HL-60/S4 treated with phorbol 12-myristate 13-acetate at 8.2 ng/mL for 4 days and 3 days (cell line): ENCODE measurements at regions not wholly inside any gene's neighbourhood (a gene's known extent, or its start where the extent isn't known, plus 50 kb on each side); places are given as distances from the start of the nearest gene placed in this dataset.
"Not testable (repeated sequence)": the region's sequence is repeated elsewhere in the genome, so short reads cannot be mapped to it uniquely, and the experiment has no call there.

Experiments used
- in situ Hi-C: fragments of 300-500 bp; cut with MboI; formaldehyde crosslinking; loops from 2 replicates; pipeline ENCODE4 v1.15.0; 2022; ENCODE audit warnings: low sequenced_read_pairs

DNA sequence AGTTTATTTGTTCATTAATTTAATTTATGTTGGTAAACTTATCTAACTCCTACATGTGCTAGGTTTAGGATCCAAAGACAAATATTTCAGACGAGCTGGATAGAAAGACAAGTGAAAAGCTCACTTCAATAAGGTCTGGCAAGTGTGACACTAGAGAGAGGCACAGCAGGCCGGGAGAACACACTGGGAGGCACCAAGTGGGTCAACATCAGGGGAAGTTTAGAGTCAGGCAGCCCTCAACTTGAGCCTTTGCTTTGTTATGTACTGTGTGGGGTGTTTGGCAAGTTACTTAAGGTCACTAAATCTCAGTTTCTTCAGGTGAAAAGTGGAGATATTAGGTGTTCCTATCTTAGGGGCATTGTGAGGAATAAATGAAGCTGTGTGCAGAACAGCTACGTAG is 214.4 kb downstream of the PCSK1 start:
- in situ Hi-C loops, result no loop called here

DNA sequence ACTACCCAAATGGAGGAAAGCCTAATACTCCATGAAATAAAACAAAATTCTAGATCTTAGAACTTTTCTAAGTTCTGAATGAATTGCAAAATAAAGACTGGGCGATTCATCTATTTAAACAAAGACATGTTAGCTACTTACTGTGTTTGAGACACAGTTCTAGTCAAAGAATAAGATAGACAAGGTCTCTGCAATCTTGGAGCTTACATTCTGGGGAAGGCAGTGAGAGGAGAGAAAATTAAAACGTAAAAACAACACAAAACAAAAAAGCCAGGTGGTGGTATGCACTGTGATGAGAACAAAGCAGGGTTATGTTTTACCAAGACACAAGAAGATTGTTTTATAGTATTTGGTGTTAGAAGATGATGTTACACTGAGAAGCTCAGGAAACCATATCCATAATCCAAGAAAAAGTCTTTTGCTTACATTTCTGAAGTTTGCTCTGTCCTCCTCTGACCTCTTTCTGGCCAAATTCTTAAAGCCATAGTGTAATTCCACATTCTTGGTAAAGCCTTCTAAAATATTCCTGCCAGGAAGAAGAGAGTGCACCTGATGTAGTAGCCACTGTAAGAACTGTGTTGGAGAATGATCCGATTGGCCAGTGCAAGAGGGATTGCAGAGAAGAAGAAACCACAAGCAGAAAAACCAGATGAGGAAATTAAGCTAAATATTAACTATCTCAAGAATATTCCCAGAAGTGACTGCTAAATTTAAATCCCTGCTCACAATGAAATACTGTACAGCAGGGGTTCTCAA is 218.4 kb downstream of the PCSK1 start:
- in situ Hi-C loops, result no loop called here

DNA sequence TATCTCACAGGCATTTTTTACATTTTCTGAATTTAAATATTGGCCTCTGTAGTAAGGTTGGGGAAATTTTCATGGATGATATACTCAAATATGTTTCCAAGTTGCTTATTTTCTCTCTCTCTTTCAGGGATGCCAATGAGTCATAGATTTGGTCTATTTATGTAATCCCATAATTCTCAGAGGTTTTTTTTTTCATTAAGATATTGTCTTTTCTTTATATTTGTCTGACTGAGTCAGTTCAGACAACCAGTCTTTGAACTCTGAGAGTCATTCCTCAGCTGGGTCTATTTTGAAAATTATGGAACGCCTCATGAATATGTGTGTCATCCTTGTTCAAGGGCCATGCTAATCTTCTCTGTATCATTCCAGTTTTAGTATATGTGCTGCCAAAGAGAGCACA is 223.2 kb downstream of the PCSK1 start:
- in situ Hi-C loops, result no loop called here

DNA sequence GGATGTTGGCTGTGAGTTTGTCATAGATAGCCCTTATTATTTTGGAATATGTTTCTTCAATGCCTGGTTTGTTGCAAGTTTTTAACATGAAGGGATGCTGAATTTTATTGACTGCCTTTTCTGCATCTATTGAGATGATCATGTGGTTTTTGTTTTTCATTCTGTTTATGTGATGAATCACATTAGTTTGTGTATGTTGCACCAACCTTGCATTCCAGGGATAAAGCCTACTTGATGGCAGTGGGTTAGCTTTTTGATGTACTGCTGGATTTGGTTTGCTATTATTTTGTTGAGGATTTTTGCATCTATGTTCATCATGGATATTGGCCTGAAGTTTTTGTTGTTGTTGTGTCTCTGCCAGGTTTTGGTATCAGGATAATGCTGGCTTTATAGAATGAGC is 225.6 kb downstream of the PCSK1 start:
- in situ Hi-C loops, result no loop called here

DNA sequence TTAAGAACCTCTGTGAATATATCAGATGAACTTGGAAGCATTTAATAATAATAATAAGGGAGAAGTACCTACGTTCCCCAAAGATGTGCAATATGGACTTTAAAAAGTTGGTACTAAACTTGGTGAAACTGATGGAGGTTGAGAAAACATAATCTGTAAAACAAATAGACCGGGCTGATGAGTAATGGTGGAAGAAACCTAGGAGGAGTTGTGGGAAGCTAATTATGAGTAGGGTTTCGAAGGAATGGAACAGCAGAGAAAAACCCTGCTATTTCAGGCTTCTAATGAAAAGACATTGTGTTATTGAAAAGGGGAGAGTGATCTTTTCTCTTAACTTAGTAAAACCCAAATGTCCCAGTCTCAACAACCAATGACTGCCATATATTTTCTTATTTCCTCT is 229.3 kb downstream of the PCSK1 start:
- in situ Hi-C loops, result no loop called here

DNA sequence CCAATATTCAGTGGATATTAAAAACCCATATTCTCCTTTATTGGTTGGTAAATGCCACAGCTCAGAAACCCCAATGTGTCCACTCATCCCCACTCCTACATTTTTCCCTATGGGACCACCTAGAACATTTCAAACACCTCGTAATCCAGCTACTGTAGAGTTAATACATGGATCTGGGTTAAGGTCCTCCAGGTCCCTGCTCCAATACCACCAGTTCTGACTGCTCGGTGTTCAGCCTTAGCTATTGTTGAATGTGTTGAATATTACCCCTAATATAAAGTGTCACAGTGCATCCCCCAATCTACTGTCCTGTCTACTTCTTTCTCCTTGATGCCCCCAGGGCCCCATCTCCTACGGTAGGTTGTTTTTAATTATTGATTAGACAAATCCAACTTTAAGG is 231.5 kb downstream of the PCSK1 start:
- in situ Hi-C loops, result no loop called here

DNA sequence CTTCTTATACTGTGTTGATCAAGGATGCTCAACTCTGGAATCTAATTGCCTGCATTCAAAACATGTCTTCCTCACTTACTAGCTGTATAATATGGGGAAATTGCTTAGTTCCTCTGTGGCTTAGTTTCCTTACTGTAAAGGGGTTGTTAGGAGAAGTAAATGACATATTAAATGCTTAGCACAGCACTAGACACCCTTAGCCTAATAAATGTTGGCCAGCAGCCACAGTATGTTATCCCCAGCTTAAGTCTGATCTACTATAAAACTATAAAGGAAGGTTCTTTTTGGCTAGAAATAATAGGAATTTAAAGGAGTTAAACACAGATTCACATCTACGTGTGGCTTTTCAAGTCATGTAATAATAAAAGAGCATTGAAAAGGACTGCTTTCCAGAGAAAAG is 232.4 kb downstream of the PCSK1 start:
- in situ Hi-C loops, result no loop called here

DNA sequence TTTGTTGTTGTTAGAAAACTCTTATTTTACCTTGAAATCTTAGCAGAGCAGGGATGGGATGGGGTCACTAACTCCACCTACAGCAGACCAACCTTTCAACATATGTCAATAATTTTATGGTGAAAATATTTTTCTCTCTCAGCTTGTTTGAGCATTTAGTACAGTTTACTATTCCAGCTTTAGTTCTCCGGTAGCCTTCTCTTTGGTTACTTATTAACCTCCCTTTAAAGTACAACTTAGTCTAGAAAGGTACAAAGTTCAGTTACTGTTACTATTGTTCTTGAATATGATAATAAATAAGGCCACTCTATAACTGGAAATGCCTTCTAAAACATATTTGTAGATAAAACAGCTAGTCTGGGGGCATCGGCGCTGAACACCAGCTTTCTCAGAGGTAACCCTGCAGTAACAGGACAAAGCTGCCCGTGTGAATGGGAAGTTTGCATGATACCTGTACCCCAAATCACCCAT is 233.3 kb downstream of the PCSK1 start:
- in situ Hi-C loops, result no loop called here

DNA sequence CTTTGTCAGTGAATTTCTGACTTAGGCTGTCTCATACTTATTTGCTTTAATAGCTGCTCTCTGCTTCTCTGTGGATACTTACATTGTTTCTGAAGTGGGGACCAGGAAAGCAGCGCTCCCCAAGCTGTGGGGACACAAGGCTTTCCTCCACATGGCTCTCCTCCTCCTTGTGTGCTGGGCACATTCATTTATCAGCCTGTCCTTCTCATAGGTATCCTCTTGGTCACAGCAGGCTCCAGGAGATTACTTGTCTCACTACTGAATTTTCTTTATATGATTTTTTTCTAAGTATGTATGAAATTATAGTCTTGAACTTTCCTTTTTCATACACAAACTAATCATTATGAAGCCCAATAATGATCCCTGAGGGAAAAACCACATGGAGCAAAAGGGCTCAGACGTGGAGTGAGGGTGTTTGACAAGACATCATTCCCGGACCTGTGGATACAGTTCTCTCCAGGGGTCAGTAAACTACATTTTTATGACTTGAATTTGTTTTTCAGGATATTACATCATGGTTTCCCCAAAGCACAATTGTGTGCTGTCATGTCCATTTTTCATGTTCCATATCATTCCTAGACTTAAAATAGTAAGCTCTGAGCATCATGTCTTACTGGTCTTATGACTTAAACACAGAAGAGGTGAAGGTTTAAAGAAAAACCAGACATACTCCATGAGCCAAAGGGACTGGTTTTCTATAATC is 234.5 kb downstream of the PCSK1 start:
- in situ Hi-C loops, result no loop called here

DNA sequence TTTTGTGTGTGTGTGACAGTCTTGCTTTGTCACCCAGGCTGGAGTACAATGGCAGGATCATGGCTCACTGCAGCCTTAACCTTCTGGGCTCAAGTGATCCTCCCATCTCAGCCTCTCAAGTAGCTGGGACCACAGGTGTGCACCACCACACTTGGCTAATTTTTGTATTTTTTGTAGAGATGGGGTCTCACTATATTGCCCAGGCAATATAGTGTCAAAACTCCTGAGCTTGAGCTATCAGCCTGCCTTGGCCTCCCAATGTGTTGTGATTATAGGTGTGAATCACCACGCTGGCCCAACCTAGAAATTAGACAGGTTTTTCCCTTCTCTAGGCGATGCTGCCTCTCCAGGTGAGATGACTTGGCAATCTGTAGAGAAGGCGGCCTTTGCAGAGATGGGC is 235.3 kb downstream of the PCSK1 start:
- in situ Hi-C loops, result not testable (repeated sequence)

DNA sequence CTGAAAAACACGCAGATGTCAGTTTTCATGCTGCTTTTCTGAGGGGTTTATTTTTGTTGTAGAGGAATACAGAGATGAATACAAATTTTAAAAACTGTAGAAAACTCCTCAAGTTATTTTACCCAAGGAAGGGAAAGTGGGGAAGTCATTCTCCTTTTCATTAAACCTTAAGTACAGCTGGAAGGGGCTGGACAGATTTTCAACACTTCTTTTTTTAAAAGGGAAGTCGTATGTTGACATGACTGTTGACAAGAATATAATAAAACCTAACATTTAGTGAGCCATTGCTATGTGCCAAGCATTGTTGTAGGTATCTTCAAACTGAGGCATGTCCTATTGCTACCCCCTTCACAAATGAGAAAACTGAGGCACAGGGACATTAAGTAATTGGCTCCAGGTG is 235.7 kb upstream of the ELL2 start:
- in situ Hi-C loops, result no loop called here

DNA sequence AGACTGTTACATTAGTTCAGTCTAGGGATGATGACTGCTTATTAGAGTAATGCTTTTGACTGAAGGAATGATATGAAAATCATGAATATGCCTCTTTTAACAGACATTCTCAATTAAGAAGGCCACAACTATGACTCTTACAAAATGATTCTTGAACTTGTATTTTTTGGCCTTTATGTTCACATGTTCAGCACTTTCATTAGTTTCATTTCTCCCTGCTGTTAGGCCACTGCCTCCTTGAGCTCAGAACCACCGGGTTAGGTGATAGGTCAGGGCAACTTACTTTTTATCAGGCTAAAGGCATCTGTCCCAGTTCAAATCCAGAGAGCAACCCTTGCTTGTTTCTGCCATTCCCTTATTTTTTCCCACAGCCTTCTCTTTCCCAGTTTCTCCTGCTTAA is 235.2 kb upstream of the ELL2 start:
- in situ Hi-C loops, result no loop called here

DNA sequence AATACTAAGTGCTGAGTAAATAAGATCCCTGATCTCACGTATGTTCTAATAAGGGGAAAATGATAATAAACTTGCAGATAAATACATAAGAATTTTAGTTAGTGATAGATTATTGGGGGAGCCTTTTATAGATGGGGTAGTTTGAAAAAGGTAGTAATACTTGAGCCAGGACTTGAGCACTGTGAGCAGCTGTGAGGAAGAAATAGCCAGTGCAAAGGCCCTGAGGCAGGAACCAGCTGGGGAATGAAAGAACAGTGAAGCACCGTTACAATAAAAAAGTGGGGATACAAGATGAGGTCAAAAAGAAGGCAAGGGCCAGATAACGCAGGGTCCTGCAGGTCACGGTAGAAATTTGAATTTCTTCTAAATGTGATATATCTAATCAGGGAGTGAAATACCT is 234.8 kb upstream of the ELL2 start:
- in situ Hi-C loops, result no loop called here

DNA sequence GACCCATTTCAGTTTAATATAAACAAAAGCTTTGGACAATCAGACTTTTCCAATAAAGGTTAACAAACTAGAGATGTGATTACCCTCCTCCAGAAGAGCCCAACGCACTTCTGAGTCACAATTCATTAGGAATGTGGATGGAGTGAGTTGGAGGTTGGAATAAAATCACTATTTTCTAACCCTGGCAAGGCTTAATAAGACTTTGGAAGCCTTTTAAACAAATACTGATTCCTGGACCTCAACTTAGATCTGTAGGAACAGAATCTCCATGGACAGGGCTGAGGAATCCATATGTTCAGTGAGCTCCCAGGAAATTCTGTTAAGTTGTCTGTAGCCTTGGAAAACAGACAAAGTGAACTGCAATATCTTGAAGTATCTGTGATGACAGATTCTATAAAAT is 233.5 kb upstream of the ELL2 start:
- in situ Hi-C loops, result no loop called here

DNA sequence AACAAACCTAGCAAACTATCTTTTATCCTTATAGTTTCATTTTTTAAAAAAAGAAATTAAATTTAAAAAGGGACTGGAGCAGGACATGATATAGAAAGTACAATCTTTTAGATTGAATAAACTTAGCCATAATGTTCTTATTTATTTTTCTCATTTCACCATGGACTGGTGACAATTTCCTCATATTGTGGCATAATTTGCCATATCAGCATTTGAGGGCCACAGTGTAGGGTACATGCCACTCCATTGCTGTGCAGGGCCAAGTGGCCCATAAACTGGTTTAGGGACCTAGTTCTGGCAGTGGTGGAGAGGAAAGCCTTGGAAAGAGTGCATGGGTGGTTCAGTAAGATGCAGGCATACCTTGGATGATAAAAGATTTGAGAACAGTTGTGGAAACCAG is 232.9 kb upstream of the ELL2 start:
- in situ Hi-C loops, result no loop called here

DNA sequence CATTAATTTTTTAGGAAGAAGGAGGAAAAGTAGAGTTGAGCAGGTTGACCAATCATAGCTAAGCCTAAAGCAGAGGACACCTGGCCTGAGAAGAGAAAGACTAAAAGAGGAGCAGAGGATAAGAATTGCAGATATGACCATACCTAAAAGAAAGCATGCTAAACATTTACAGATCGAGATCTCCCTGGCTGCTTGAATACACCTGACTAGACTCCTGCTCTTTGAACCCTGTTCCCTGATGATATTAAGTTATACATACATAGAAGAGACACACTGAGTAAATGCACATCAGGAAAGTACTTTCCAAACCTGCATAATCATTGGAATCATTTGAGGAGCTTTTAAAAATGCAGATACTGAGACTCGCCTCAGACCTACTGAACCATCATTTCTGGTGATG is 232.3 kb upstream of the ELL2 start:
- in situ Hi-C loops, result no loop called here

DNA sequence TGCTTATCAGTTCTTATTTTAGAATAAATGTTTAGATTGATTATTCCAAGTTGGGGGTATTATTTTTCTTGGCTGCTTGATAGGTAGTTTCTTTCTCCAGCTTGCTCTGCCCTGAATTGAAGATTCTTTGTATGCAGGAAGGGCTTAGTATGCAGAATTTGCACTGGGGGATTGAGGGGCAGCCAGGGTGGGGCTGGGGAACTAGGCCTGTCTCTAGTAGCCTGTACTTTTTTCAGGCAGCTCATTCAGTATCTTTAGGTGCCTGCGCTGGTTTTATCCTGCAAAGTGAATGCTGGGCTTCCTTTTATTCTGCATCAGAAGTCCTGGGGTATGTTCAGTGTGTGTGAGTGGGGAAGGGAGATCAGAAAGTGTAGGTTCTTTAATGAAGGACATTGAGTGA is 228.3 kb upstream of the ELL2 start:
- in situ Hi-C loops, result no loop called here

DNA sequence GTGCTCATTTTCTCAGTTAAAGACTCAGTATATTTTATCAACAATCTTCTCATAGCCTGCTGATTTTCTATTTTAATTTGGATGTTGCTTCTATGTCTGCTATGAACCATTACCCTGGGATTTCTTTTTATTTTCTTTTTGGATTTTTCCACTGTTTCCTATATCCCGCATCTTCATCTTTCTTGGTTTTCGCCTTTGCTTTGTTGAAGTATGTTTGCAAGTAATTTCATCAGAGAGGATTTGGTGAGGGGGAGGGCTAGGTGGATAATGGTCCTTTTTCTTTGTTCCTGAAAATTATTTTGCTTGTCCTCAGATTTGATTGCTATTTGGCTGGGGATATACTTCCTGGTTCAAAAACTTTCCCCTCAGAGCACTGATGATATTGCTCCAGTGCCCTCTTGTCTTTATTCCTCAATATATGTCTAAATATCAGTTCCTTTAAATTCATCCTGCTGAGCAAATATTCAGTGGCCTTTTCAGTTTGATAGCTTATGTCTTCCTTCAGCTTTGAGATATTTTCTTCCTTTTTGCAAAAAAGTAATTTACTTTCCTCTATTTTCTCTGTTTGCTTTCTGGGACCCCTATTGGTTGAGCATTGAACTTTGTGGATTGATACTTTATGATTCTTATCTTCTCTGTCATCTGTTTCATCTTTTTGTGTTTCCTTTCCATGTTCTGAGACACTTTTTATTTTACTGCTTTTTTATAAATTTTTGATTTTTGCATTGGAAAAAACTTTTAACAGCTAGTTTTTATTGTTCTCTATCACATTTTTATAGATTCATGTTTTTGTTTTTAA is 227.6 kb upstream of the ELL2 start:
- in situ Hi-C loops, result no loop called here

DNA sequence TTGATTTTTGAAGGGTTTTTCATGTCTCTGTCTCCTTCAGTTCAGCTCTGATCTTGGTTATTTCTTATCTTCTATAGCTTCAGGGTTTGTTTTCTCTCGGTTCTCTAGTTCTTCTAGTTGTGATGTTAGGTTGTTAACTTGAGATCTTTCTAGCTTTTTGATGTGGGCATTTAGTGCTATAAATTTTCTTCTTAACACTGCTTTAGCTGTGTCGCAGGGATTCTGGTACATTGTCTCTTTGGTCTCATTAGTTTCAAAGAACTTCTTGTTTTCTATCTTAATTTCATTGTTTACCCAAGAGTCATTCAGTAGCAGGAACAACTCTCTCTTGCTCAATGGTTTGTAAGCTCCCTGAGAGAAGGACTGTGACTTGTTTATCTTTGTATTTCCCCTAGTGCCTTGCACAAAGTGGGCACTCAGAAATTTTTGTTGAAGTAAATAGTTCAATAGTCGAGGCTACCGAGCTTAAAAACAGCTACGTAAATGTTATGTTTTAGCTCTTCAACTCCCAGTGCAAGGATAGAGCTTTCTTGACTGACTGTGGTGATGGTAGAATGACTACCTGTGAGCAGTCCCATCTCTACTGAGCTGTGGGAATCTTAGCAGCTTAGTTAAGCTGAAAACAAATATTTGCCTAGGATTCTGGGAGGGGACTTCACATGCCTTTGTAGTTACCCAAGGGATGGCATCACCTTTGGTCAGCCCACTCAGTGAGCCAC is 225.8 kb upstream of the ELL2 start:
- in situ Hi-C loops, result no loop called here

DNA sequence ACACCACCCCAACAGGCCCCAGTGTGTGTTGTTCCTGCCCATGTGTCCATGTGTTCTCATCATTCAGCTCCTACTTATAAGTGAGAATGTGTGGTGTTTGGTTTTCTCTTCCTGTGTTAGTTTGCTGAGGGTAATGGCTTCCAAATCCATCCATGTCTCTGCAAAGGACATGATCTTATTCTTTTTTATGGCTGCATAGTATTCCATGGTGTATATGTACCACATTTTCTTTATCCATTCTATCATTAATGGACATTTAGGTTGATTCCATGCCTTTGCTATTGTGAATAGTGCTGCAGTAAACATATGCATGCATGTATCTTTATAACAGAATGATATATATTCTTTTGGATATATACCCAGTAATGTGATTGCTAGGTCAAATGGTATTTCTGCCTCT is 222.9 kb upstream of the ELL2 start:
- in situ Hi-C loops, result not testable (repeated sequence)
